SK-N-SH treated with all-trans-retinoic acid at 6 μM for 48 hours (cell line): ENCODE measurements at regions not wholly inside any gene's neighbourhood (a gene's known extent, or its start where the extent isn't known, plus 50 kb on each side); places are given as distances from the start of the nearest gene placed in this dataset.

Source experiments
- ATAC-seq: fragments of 200-7000 bp; cut with Tn5 transposase; 3 replicates; pipeline ENCODE4 v1.9.1; 2020; ENCODE audit warnings: mild to moderate bottlenecking, moderate library complexity
- ARNTL ChIP-seq: fragments of 450-650 bp; formaldehyde crosslinking; IDR thresholded peaks from 2 replicates; pipeline ENCODE4 v1.5.0; 2020; ENCODE audit warnings: low read depth, mild to moderate bottlenecking, moderate library complexity, borderline replicate concordance
- BACH2 ChIP-seq: fragments of 250-450 bp; sonication (Bioruptor Pico); IDR thresholded peaks from 2 replicates; pipeline ENCODE4 v1.9.0; 2021; ENCODE audit warnings: mild to moderate bottlenecking, borderline replicate concordance
- CREB5 ChIP-seq: fragments of 250-450 bp; sonication (Bioruptor Pico); IDR thresholded peaks from 2 replicates; pipeline ENCODE4 v1.5.1; 2020; ENCODE audit warnings: low read depth, mild to moderate bottlenecking, moderate library complexity
- CSDC2 ChIP-seq: fragments of 250-450 bp; sonication (Bioruptor Pico); IDR thresholded peaks from 2 replicates; pipeline ENCODE4 v1.5.0; 2020; ENCODE audit warnings: mild to moderate bottlenecking, moderate library complexity
- CSRNP3 ChIP-seq: fragments of 250-450 bp; sonication (Bioruptor Pico); IDR thresholded peaks from 2 replicates; pipeline ENCODE4 v1.5.1; 2021; ENCODE audit warnings: mild to moderate bottlenecking, moderate library complexity
- ESRRG ChIP-seq: fragments of 250-450 bp; sonication (Bioruptor Pico); IDR thresholded peaks from 2 replicates; pipeline ENCODE4 v1.6.1; 2021; ENCODE audit warnings: mild to moderate bottlenecking
- GLIS3 ChIP-seq: fragments of 250-450 bp; sonication (Bioruptor Pico); IDR thresholded peaks from 2 replicates; pipeline ENCODE4 v1.5.0; 2020; ENCODE audit warnings: mild to moderate bottlenecking, moderate library complexity
- ISL1 ChIP-seq: fragments of 250-450 bp; sonication (Bioruptor Pico); IDR thresholded peaks from 2 replicates; pipeline ENCODE4 v2.1.2; 2022; ENCODE audit warnings: mild to moderate bottlenecking, moderate library complexity
- OSR1 ChIP-seq: fragments of 250-450 bp; sonication (Bioruptor Pico); IDR thresholded peaks from 2 replicates; pipeline ENCODE4 v1.8.0; 2022; ENCODE audit warnings: moderate library complexity, mild to moderate bottlenecking, inconsistent platforms
- PATZ1 ChIP-seq: fragments of 250-450 bp; sonication (Bioruptor Pico); IDR thresholded peaks from 2 replicates; pipeline ENCODE4 v1.8.0; 2020; ENCODE audit warnings: mild to moderate bottlenecking, moderate library complexity, borderline replicate concordance
- POU6F1 ChIP-seq: fragments of 250-450 bp; sonication (Bioruptor Pico); IDR thresholded peaks from 2 replicates; pipeline ENCODE4 v1.8.0; 2021; ENCODE audit warnings: low read depth, mild to moderate bottlenecking, moderate library complexity, borderline replicate concordance
- PPARA ChIP-seq: fragments of 250-450 bp; sonication (Bioruptor Pico); IDR thresholded peaks from 2 replicates; pipeline ENCODE4 v1.5.0; 2020; ENCODE audit warnings: mild to moderate bottlenecking, borderline replicate concordance
- RARB ChIP-seq: fragments of 250-450 bp; sonication (Bioruptor Pico); IDR thresholded peaks from 2 replicates; pipeline ENCODE4 v1.8.0; 2021; ENCODE audit warnings: mild to moderate bottlenecking, moderate library complexity
- SNAI2 ChIP-seq: fragments of 250-450 bp; sonication (Bioruptor Pico); IDR thresholded peaks from 2 replicates; pipeline ENCODE4 v1.5.0; 2020; ENCODE audit warnings: mild to moderate bottlenecking, moderate library complexity
- TCF4 ChIP-seq: fragments of 250-450 bp; sonication (Bioruptor Pico); IDR thresholded peaks from 2 replicates; pipeline ENCODE4 v1.8.0; 2021; ENCODE audit warnings: mild to moderate bottlenecking, moderate library complexity, borderline replicate concordance
- TOX ChIP-seq: fragments of 250-450 bp; sonication (Bioruptor Pico); IDR thresholded peaks from 2 replicates; pipeline ENCODE4 v1.8.0; 2021; ENCODE audit warnings: mild to moderate bottlenecking, moderate library complexity, borderline replicate concordance
- TSHZ2 ChIP-seq: fragments of 250-450 bp; sonication (Bioruptor Pico); IDR thresholded peaks from 2 replicates; pipeline ENCODE4 v1.5.0; 2020; ENCODE audit warnings: mild to moderate bottlenecking, moderate library complexity
- ZC3H10 ChIP-seq: fragments of 250-450 bp; sonication (Bioruptor Pico); IDR thresholded peaks from 2 replicates; pipeline ENCODE4 v1.5.1; 2021; ENCODE audit warnings: mild to moderate bottlenecking, moderate library complexity
- ZFP3 ChIP-seq: fragments of 250-450 bp; sonication (Bioruptor Pico); IDR thresholded peaks from 2 replicates; pipeline ENCODE4 v1.5.0; 2020; ENCODE audit warnings: mild to moderate bottlenecking, moderate library complexity
- ZFP30 ChIP-seq: fragments of 450-650 bp; formaldehyde crosslinking; IDR thresholded peaks from 2 replicates; pipeline ENCODE4 v1.5.0; 2022; ENCODE audit warnings: mild to moderate bottlenecking, moderate library complexity
- ZNF565 ChIP-seq: fragments of 450-650 bp; formaldehyde crosslinking; conservative IDR thresholded peaks from 2 replicates; pipeline ENCODE4 v1.5.0; 2020; ENCODE audit warnings: low read depth, mild to moderate bottlenecking, moderate library complexity
- ZNF70 ChIP-seq: fragments of 450-650 bp; formaldehyde crosslinking; IDR thresholded peaks from 2 replicates; pipeline ENCODE4 v1.5.0; 2020; ENCODE audit warnings: mild to moderate bottlenecking, moderate library complexity
- ZNF8 ChIP-seq: fragments of 450-650 bp; formaldehyde crosslinking; IDR thresholded peaks from 2 replicates; pipeline ENCODE4 v1.5.0; 2020; ENCODE audit warnings: mild to moderate bottlenecking, moderate library complexity

GRCh38 chr13:81636120-81636519 is 1295.2 kb upstream of the SPRY2 start:
- TF ChIP-seq ZNF8 (CRISPR knock-in tag) (no peak), GLIS3 (CRISPR knock-in tag) (no peak), ZFP3 (CRISPR knock-in tag) (no peak), ZNF70 (CRISPR knock-in tag) (no peak), SNAI2 (CRISPR knock-in tag) (no peak), TSHZ2 (CRISPR knock-in tag) (no peak), ARNTL (CRISPR knock-in tag) (no peak), ISL1 (no peak), BACH2 (no peak), TOX (no peak), OSR1 (no peak), PPARA (CRISPR knock-in tag) (no peak), ZC3H10 (CRISPR knock-in tag) (no peak), ZNF565 (CRISPR knock-in tag) (no peak), CSDC2 (CRISPR knock-in tag) (no peak), RARB (no peak), ZFP30 (no peak), CSRNP3 (no peak), TCF4 (no peak), CREB5 (CRISPR knock-in tag) (no peak)
- TF ChIP-seq, all 23 proteins: peak for 0
- ATAC-seq, result no peak

GRCh38 chr13:81615031-81615430 is 1274.1 kb upstream of the SPRY2 start:
- ATAC-seq, result no peak
- TF ChIP-seq CREB5 (CRISPR knock-in tag), result no peak
- no peak for TF ChIP-seq ZC3H10 (CRISPR knock-in tag)
- no peak for TF ChIP-seq TSHZ2 (CRISPR knock-in tag)
- TF ChIP-seq CSDC2 (CRISPR knock-in tag), result no peak
- TF ChIP-seq OSR1, result no peak
- TF ChIP-seq GLIS3 (CRISPR knock-in tag), result no peak
- no peak for TF ChIP-seq ZNF8 (CRISPR knock-in tag)
- TF ChIP-seq ZNF565 (CRISPR knock-in tag), result no peak
- no peak for TF ChIP-seq PATZ1 (CRISPR knock-in tag)
- no peak for TF ChIP-seq RARB
- TF ChIP-seq TOX, result no peak
- TF ChIP-seq ESRRG, result no peak
- no peak for TF ChIP-seq SNAI2 (CRISPR knock-in tag)
- no peak for TF ChIP-seq POU6F1 (CRISPR knock-in tag)
- no peak for TF ChIP-seq TCF4
